ENCODE measurements at regions not wholly inside any gene's neighbourhood (a gene's known extent, or its start where the extent isn't known, plus 50 kb on each side); places are given as distances from the start of the nearest gene placed in this dataset.

- H3K4me2 ChIP-seq (ENCODE audit: control insufficient read depth, insufficient read depth), result no peak overlapping the region
- no peak overlapping the region for H3K9ac ChIP-seq (ENCODE audit: control insufficient read depth, insufficient read depth, low read length)
- H3K36me3 ChIP-seq (ENCODE audit: control insufficient read depth in 2 of 2, insufficient read depth in 2 of 2, low read length in 1 of 2), result no peaks in the 10 kb centered on the region
- RAD21 ChIA-PET (ENCODE audit: unreplicated experiment), result no interaction called here
- POLR2A ChIA-PET, result no interaction called here
- H3K4me1 ChIP-seq (ENCODE audit: control insufficient read depth, insufficient read depth, low read length), result no peaks in the 10 kb centered on the region; the same call in 1 of the 2 replicates
- FAIRE-seq (no peak), ATAC-seq (no peak), DNase-seq (ENCODE audit: low read depth, low spot score) (no peak)
- no peak overlapping the region for H3K27ac ChIP-seq (ENCODE audit: control insufficient read depth, insufficient read depth)
- no TSS peak for BruUV-seq (replicated peaks)
- WGBS (ENCODE audit: insufficient coverage, insufficient replicate concordance, low lambda C conversion rate, missing lambda C conversion rate), result 67% methylated on average over 2 of the region's 2 CpGs
- no peak overlapping the region for H3K4me3 ChIP-seq
- no peaks in the 10 kb centered on the region for H4K20me1 ChIP-seq (ENCODE audit: control insufficient read depth, insufficient read depth)
- intact Hi-C loops (cut with micrococcal nuclease; ENCODE audit: unreplicated experiment) (no loop called here), in situ Hi-C loops (cut with MboI) (no loop called here)
- CTCF ChIA-PET, result no interaction called here
- no peak overlapping the region for H2AFZ ChIP-seq (ENCODE audit: control insufficient read depth, low read depth, low read length)
- TF ChIP-seq SUZ12 (IDR thresholded peaks at IDR 0.05; ENCODE audit: unreplicated experiment) (no peak), RUNX3 (IDR thresholded peaks at IDR 0.05; ENCODE audit: low read length) (no peak), ZZZ3 (IDR thresholded peaks at IDR 0.05; ENCODE audit: control insufficient read depth, insufficient read length, low read depth) (no peak), BCL11A (IDR thresholded peaks at IDR 0.05; ENCODE audit: low read depth, low read length) (no peak), HDGF (IDR thresholded peaks at IDR 0.05) (no peak), RAD21 (IDR thresholded peaks at IDR 0.05; ENCODE audit: insufficient read depth, low read depth, low read length) (no peak), ETV6 (conservative IDR thresholded peaks at IDR 0.05 in 1 of 2, IDR thresholded peaks at IDR 0.05 in 1 of 2; ENCODE audit: borderline replicate concordance in 1 of 2, low read depth in 1 of 2) (no peak), ZSCAN29 (IDR thresholded peaks at IDR 0.05) (no peak), FOXM1 (IDR thresholded peaks at IDR 0.05; ENCODE audit: low read depth, low read length) (no peak), TCF3 (IDR thresholded peaks at IDR 0.05; ENCODE audit: borderline replicate concordance, insufficient read depth, low read depth, low read length) (no peak), EP300 (IDR thresholded peaks at IDR 0.05; ENCODE audit: borderline replicate concordance in 1 of 2, control insufficient read depth in 1 of 2, low read depth in 2 of 2, low read length in 2 of 2) (no peak), HCFC1 (IDR thresholded peaks at IDR 0.05; ENCODE audit: low read length) (no peak), WRNIP1 (IDR thresholded peaks at IDR 0.05; ENCODE audit: borderline replicate concordance, low read depth, low read length) (no peak), ELK1 (IDR thresholded peaks at IDR 0.05; ENCODE audit: low read depth, low read length) (no peak), JUND (IDR thresholded peaks at IDR 0.05; ENCODE audit: low read depth, low read length) (no peak)
- H3K9me3 ChIP-seq (replicated peaks; ENCODE audit: control insufficient read depth, insufficient read depth, low read length), result no peaks in the 10 kb centered on the region
- H3K79me2 ChIP-seq (ENCODE audit: control insufficient read depth, insufficient read depth, low read length), result no peaks in the 10 kb centered on the region
- no peaks in the 10 kb centered on the region for H3K27me3 ChIP-seq (replicated peaks in 1 of 2; ENCODE audit: control insufficient read depth in 2 of 2, insufficient read depth in 2 of 2, low read length in 1 of 2)
- SMC1A ChIA-PET (ENCODE audit: uncharacterized antibody, unreplicated experiment), result no interaction called here
Measured at GRCh38 chr6:8269094-8269493, 166.3 kb downstream of the SLC35B3 start.
